Left cardiac atrium (tissue), 4 donors: ENCODE measurements at regions not wholly inside any gene's neighbourhood (a gene's known extent, or its start where the extent isn't known, plus 50 kb on each side); places are given as distances from the start of the nearest gene placed in this dataset.

ENCODE experiments used
- ATAC-seq, 2 donors: fragments of 200-7000 bp; cut with Tn5 transposase; one replicate each; pipeline ENCODE4 v1.9.1; 2020; ENCODE audit warnings: mild to moderate bottlenecking in 2 of 2, moderate library complexity in 2 of 2
- DNase-seq: peaks from one replicate; pipeline ENCODE4 v3.0.0-alpha.2; 2020
- intact Hi-C, 2 donors: fragments of 100-400 bp; cut with DNase I; formaldehyde crosslinking; loops; one replicate each; pipeline versions ENCODE4 v1.14.1 to v1.15.1; 2022 to 2023
- donor health status: DM: no; HTN: yes; CAD: no.
- donor health status: DM: no; HTN: yes; CAD: no; lungs with severe emphysema.
- donor health status: DM: yes; HTN: yes; CAD: no.
- donor health status: Dilated cardiomyopathy.

DNA sequence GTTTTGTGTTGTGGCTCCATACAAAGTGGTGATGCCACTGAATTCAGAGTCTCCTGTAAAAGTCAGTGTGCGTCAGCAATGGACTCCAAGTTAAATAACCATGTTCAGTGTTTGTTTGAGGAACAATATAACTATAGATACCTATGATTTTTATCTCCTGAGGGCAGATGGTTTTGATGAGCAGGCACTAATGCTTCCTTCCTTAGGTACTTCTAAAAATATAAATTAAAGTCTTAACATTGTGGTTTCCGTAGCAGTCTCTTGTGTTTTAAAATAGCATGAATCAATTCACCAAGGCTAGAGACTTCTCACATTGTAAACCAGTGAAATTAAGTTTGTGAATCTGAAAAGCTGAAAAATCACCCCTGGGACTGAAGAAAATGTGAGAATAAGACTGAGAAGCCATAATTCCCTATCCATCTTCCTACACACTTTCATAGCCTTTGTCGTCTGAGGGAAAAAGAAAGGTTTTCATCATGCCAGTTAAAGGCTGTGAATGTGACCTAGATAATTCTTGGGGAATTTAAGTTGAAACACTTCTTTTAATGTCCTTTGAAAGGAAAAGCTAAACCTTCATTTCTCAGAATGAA lies 1502.9 kb downstream of the CDH11 start:
- DNase-seq = no peak
- intact Hi-C loops = no loop called here
- ATAC-seq = no peak

DNA sequence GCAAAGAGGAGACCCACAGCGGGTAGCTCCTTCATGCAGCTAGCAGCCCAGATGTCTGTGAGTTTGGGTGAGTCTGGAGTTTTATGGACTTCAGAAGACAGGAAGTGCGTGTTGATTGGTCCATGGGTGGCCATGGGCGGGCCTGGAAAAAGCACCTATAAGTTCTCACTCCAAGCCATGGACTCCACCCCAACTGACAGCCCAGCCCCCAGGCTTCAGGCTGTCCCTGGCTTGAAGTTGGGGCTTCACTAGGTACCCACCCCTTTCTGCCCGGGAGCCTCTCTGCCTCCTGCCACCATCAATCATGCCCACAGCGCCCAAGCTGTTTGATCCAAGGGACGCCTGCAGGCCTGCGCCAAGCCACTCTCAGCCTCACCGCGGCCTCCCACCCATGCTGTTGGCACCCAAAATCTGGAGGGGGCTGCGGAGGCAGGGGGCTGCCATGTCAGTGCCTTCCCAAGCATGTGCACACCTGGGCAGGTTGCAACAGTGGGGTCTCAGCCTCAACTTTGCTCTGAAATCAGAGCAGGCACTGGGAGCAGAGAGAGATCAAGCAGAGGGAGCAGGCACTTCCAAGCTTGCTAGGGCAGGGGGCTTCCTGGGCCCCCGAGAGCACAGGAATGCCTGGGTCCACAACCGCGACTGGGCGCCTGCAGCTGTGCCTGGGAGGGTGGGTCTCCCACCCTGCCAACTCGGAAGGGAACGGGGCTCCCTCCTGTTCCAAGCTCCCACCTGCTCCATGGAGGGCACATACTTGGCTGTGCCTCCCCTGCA lies 1503.7 kb downstream of the CDH11 start:
- ATAC-seq (peak; percentile 88 to 90), DNase-seq (peak; percentile 31)
- intact Hi-C loops = no loop called here

GRCh38 chr16:63617047-63617989 lies 1504.5 kb downstream of the CDH11 start:
- DNase-seq (no peak), ATAC-seq (peak; percentile 80 to 90)
- intact Hi-C loops = no loop called here

GRCh38 chr16:63614429-63614828 lies 1507.4 kb downstream of the CDH11 start:
- DNase-seq (no peak), ATAC-seq (no peak)
- intact Hi-C loops = no loop called here

DNA sequence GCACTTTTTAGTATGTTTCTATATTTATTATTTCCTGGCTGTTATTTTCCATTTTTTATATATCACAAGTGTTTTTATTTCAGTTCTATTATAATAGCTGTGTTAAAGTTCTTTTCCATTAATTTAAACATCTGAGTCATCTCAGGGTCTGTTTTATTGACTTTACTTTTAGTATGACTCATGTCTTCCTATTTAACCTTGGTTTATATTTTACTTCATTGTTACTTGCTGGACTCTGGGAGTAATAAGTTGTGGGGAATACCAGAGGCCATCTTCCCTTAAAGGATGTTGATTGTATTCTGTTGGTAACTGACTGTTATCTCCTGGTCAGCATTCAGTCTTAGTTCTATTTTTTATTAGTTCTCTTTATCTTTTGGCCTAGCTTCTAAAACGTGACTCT lies 1508.2 kb downstream of the CDH11 start:
- DNase-seq (no peak), ATAC-seq (no peak)
- intact Hi-C loops = no loop called here

GRCh38 chr16:63612462-63613227 lies 1509.2 kb downstream of the CDH11 start:
- intact Hi-C loops = no loop called here

DNA sequence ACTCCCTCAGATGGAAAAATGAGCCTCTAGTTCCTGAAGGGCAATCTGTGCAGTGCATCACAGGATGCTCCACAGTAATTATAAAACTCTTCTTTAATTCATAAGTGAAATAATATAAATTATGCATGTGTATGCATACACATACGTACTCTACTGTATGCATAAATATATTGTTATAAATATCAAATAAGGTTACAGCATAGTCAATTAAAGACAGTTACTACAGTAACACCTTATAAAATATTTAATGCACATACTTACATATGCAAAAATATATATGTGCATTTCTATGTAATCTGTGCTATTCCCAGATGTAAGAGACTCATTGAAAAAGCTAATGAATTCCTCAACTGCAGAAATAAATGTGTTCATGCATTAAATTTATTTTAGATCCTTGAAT lies 1515.1 kb downstream of the CDH11 start:
- intact Hi-C loops = no loop called here
- no peak for DNase-seq
- ATAC-seq = no peak

More at GRCh38 chr16:63612462-63613227, 1509.2 kb downstream of the CDH11 start:
- DNase-seq (no peak), ATAC-seq (no peak)

DNA sequence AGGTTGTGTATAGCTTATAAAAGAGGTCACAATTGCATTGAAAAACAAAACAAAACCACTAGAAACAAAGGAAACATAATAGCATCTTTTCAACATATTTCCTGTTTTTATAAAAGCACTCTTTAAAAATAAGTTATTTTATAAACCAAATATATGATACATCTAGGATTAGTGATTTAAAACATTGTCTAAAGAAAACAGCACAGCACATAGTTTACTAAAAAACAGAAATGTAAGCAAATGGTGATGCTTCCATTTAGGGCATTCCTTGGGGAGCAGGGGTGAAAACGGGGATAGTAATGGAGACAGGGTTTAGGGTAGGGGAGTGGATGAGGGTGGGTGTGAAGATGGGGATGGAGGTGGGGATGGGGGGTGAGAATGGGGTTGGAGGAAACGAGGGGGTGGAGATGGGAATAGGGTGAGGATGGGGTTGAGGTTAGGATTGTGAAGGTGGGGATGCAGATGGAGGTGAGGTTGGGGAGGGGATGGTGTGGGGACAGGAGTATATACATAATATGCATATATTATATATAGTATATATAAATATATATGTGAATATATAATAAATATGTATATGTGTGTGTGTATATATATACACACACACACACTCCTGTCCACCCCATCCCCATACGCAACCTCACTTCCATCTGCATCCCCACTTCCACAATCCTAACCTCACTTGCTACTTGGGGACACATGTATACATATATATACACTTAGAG lies 1519.5 kb downstream of the CDH11 start:
- no peak for ATAC-seq
- DNase-seq = no peak
- intact Hi-C loops = no loop called here

DNA sequence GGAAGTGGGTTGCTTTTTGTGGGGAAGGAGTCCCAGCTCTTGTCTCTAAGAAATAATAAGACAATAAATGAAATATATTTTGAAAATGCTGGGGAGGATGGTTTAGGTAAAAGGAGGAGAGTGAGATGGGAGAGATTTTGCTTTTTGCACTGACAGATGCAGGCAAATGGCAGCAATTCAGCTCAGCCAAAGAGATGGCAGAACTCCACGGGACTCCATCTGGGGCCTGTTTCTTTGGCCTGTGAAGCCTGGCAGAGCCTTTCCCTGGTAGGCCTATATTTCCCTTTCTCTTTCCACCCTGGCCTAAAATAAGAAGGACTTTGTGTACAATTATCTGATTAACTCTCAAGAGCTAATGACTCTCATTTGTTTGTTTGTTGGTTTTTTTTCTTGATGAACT lies 1525.1 kb downstream of the CDH11 start:
- DNase-seq = no peak
- ATAC-seq = no peak
- intact Hi-C loops = no loop called here

DNA sequence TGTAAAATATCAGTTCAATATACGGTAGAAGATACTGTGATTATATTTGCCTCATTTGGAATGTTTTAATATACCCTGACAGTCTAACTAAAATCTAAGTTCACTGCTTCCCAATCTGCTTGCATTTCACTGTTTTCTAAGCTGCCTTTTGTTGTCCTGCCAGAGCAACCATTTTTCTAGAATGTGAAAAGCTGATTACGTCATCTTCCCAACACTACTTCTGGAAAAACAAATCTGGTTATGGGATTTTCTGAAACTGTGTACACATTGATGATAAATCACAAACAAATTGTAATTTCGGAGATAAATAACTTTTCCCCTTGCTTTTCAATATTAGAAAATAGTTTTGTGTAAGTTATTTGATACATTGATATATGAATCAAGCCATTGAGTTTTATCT lies 1529.0 kb downstream of the CDH11 start:
- intact Hi-C loops = no loop called here
- no peak for DNase-seq
- no peak for ATAC-seq

DNA sequence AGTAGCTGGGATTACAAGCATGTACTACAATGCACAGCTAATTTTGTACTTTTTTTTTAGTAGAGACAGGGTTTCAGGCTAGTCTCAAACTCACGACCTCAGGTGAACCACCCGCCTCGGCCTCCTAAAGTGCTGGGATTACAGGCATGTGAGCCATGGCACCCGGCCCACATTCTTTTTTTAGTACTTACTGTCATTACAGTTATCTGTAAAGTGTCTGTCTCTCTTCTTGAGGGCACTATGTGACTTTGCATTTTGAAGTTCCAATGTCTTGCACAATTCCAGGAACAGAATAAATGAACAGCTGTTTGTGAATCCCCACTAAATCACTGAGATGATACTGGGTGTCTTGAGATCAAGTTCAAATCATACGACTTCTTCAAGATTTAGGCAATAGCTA lies 1540.3 kb downstream of the CDH11 start:
- peak; percentile 54 for DNase-seq
- ATAC-seq = peak; percentile 80 to 91
- intact Hi-C loops = no loop called here

DNA sequence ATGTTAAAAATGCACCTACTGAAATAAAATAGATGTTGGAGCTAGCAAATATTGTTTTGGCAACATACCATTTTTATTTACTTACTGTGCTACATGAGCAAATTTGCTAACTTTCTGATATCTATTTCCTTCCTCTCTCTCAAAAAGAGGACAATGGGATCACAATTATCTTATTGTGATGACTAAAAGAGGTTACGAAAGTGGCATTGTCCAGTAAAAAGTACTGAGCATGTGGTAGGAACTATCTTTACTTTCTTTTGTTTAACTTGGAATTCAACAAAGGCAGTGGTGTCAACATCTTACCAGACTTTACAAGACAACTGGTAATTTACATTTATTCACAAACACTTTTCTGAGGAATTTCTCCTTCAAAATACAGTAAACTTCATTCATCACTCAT lies 1542.6 kb upstream of the CDH8 start:
- ATAC-seq = no peak
- no peak for DNase-seq
- intact Hi-C loops = no loop called here

- ATAC-seq (no peak), DNase-seq (no peak)
- intact Hi-C loops = no loop called here
These were observed 1541.7 kb upstream of the CDH8 start for GRCh38 chr16:63577891-63578290.

- intact Hi-C loops = no loop called here
These were observed 1538.8 kb upstream of the CDH8 start for GRCh38 chr16:63575041-63575440.

GRCh38 chr16:63568164-63568563 lies 1531.9 kb upstream of the CDH8 start:
- DNase-seq = no peak
- no peak for ATAC-seq
- intact Hi-C loops = no loop called here

More at GRCh38 chr16:63575041-63575440, 1538.8 kb upstream of the CDH8 start:
- DNase-seq (no peak), ATAC-seq (no peak)

- ATAC-seq (no peak), DNase-seq (no peak)
- intact Hi-C loops = no loop called here
These were observed 1527.7 kb upstream of the CDH8 start for GRCh38 chr16:63563819-63564505.

GRCh38 chr16:63553980-63554379 lies 1517.7 kb upstream of the CDH8 start:
- DNase-seq = no peak
- ATAC-seq = no peak
- intact Hi-C loops = no loop called here

- no peak for ATAC-seq
- no peak for DNase-seq
- intact Hi-C loops = no loop called here
These were observed 1503.0 kb upstream of the CDH8 start for GRCh38 chr16:63539276-63539675.
